ENCODE measurements at regions not wholly inside any gene's neighbourhood (a gene's known extent, or its start where the extent isn't known, plus 50 kb on each side); places are given as distances from the start of the nearest gene placed in this dataset.
"Not testable (repeated sequence)": the region's sequence is repeated elsewhere in the genome, so short reads cannot be mapped to it uniquely, and the experiment has no call there.

DNA sequence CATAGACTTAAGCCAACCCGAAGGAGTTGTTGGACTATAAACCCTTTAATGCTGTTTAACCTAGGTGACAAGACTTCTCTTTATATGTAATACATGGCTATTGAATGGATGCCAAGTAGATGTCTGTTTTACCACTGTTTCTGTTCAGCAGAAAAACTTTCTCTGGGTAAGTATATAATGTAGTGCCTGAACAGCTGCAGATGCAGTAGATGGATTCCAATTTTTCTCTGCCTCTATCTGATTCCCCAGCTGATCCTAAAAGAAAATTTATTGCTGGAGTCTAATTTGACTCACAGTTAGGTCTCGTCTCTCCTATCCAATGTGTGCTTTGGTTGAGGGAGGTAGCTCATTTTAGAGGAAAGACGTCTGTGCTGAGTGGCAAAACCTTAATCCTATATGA, 256.5 kb upstream of the CBLB start:
- no peak for DNase-seq

DNA sequence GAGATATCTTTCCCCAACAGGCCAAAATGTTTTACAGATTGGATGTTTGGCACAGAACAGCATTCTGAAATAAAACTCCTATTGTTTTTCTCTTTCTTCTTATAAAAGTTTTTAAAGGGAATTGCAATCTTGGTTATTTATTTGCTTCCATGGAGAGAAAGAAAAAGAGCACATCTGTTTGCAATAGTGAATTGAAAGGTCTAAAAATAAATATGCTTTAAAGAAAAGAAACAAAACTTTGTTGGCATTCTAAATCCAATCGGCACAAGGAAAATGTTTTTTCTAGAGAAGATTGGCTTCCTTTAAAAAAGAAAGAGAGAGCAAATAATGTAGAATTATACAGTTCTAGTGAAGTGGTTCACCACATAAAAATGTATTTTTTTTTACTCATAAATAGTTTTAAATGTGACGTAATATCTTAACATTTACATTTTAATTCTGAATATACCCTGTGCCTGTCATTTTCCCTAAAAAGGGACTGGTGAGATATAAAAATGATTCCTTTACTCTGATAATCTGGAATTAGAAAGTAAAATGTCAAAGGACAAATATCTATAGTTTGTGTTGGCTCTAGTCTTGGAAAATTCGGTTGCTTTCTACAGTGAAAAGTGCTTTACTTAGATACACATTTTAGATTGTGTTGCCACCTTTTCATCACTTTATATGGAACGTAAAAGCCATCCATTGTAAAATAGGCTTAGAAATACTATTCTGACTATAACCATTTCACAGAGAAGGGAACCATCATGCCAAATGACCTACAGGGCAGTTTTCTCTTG, 257.4 kb upstream of the CBLB start:
- no peak for DNase-seq

DNA sequence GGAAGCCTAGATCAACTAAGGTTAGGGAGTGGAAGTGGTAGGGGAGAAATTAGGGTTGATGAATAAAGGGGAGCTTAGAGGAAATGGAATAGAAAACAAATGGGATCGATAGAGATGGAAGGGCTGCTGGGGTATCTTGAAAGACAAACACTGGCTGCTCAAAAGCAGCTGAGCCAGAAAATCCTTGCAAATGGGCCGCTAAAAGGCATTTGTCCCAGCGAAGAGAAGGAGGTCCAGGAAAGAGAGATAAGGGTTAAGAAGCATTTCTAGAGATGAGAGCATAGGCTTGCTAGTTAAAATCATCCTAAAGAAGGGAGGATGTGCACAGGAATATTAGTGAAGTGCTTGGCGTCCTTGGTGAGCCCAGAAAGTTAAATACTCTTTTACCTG, 258.0 kb upstream of the CBLB start:
- DNase-seq: no peak

DNA sequence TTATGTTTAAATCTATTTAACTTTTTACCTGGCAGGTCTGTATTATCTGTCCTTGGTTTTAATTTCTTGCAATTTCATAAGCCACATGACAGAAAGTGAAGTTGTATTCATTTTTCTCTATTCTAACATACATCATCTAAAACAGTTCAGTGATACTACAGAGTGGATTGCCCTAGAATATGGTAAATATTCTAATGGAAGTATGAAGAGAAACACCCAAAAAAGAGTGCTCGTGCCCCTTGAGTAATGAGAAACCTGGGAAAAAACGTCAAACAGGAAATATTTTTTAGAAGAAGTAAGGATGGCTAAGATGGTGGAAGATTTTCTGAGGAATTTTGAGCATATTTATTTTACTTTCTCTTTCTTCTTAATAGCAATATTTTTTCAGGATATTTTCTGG, 261.1 kb upstream of the CBLB start:
- no peak for DNase-seq

DNA sequence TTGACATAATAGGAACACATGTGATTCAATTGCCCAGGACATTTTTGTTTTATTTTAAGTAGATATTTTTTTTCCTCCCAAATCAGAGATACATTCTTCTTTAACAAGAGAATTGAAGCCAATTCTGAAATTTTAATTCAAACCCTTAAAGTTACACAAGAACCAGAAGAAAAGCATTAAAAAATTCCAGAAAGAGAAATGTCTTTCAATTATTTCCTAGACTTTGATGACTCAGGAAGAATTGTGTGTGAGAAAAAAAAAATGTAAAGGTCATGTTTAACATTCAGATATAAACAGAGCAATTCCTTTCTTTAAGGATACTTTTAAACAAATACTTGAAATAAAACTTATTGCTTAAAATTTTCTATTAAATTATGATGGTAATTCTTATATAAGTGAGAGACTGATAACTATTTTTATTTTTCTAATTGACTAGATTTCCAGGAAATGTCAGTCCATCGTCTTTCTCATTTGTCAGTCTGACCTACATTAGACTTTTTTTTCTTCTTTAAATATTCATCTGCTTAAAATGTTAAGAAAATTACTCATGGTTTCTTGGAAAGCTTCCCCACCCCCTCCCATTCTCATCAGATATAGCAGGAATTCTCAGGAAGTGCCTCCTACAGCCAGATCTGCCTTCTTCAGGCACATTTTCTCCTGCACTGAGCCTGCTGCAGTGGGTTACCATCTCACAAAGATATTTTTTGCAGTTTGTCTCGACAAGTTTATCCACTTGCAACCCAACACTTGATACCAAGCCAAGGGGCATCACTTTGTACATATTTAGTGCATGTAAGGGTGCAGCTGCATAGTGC, 261.8 kb upstream of the CBLB start:
- no peak for DNase-seq

DNA sequence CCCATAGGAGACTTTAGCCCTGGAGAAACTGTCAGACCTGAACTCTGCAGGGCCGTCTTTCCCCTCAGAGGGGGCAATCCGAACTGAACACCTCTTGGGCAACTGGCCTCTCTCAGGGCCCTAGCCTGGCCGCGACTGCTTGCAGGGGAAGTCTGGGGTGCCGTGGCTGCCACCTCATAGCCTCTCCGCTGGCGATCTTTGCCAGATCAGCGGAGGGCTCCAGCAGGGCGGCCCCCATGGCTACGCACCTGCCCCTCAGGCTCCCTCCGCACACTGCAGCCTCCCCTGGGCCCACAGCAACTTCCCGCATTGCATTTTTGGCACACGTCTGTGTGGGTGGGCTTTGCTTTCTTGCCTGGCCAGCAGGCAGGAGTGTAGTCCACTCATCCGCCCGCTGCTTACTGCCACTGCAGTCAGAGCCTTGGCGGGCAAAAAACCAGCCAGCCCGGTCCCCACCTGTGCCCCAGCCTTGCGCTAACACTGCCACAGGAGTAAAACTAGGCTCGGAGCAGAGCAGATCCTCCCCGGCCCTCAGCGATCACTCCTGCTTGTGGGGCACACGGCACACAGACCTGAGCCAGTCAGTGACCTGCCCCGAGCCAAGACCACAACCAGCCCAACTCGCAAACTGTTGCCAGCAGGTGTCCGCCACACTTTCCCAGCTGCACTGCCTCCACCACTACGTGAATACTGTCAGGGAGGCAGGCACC, 266.8 kb upstream of the CBLB start:
- DNase-seq: no peak

DNA sequence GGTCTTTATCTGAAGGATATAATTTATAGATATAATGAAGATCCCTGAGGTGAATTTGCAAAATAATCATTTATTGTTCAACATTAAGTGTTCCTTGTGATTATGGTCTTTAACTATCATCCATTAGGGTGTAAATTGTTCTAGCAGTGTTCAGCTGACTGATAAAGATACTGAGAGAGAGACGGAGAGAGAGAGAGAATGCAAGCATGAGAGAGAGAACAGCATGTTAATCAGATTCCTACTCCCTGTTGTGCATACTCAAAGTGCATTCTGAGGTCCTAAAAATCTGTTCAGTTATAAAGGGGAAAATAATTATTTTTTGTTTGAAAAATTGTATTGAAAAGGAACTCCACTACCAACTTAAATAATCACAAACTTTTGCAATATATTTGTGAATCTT, 271.0 kb upstream of the CBLB start:
- DNase-seq: no peak

DNA sequence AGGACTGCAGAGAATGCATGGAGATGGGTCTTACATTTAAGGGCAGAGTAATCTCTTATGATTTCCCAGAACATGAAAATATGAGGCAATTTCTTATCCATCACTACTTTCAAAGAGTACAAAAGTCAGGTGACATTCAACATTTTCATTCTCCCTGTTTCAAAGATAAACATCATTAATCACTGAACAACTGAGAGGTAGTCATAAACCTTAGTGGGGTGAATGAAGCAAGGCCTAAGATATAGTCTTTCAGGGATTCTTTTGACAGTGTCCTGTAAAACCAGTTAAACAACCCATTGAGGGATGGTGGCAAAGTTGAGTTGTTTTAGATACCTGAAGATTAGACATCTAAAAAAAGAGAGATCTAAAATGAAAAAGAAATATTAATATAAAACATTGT, 271.6 kb upstream of the CBLB start:
- no peak for DNase-seq

DNA sequence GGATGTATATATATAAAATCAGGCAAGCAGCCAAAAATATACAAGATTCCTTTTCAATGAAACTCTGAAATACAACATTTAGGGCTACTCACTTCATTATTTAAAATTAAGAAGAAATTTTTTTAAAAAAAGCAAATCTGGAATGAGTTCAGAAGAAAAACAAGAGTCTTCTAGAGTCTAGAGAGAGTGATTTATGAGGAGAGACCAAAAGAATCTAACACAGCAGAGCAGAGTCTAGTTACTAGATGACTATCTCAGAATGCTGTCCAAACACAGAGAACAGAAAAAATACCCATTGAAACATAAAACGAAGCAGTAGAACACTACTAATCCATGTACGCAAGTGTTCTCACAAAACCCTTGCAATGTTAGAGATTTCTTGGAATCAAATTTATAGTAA, 275.2 kb upstream of the CBLB start:
- no peak for DNase-seq

DNA sequence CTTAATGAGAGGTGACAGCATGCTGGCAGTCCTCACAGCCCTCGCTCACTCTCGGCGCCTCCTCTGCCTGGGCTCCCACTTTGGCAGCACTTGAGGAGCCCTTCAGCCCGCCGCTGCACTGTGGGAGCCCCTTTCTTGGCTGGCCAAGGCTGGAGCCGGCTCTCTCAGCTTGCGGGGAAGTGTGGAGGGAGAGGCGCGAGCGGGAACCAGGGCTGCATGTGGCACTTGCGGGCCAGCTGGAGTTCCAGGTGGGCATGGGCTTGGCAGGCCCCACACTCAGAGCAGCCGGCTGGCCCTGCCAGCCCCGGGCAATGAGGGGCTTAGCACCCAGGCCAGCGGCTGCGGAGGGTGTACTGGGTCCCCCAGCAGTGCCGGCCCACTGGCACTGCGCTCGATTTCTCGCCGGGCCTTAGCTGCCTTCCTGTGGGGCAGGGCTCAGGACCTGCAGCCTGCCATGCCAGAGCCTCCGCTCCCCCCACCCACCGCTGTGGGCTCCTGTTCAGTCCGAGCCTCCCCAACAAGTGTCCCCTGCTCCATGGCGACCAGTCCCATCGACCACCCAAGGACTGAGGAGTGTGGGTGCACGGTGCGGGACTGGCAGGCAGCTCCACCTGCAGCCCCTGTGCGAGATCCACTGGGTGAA, 279.7 kb upstream of the CBLB start:
- not testable (repeated sequence) for DNase-seq

DNA sequence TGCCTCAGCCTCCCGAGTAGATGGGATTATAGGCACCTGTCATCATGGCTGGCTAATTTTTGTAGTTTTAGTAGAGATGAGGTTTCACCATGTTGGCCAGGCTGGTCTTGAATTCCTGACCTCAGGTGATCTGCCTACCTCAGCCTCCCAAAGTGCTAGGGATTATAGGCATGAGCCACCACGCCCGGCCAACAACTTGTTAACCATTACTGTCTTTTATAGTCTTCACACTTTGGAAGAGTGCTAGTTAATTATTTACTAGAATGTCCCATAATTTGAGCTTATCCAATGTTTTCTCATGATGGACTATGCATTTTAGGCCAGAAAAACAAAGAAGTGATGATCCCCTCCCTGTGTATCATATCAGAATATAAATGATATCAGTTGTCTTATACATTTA, 288.6 kb upstream of the CBLB start:
- DNase-seq: no peak

DNA sequence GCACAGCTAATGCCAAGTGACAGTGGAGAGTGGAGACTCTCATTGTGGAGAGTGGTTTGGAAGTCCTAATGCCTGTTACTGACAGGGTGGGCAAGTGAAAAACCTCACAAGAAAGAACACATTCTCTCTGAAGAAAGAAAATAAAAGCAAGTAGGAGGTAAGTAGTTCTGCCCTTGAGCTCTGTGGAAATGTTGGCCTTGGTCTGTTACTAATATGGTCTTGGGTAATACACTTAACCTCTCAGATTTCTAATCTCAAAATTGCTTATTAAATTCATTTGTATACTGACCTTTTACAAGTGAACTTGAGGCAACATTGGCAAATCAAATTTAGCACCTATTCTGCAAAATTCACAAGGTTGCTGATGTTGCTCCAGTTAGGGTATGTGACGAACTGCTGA, 291.6 kb upstream of the CBLB start:
- no peak for DNase-seq

DNA sequence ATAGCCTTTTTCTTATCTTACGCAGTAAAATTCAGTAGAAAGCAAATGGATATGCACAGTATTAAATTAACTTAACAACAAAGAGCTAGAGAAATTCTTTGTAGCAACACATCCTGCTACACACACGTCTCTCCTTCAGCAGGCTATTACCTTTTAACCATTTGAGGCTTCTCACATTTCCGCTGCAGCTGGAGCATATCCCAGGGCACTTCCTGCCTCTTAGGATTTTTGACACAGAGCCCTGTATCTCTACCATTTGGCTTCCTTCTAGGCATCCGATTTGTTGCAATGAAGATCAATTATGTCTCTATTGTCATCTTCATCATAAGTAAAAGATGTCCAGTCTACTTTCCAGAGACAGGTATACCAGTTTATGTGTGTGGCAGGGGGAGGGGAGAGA, 292.4 kb upstream of the CBLB start:
- peak; percentile 6 for DNase-seq

DNA sequence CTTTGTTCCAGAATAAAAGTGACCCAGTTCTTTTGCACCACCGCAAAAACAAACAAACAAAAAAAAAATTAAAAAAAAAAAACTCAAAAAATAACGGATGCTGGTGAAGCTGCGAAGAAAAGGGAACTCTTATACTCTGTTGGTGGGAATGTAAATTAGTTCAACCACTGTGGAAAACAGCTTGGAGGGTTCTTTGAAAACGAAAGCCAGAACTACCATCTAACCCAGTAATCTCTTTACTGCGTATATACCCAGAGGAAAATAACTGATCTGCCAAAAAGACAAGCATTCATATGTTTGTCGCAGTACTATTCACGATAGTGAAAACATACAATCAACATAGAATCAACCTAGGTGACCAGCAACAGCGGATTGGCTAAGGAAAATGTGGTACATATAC, 298.9 kb upstream of the CBLB start:
- no peak for DNase-seq

DNA sequence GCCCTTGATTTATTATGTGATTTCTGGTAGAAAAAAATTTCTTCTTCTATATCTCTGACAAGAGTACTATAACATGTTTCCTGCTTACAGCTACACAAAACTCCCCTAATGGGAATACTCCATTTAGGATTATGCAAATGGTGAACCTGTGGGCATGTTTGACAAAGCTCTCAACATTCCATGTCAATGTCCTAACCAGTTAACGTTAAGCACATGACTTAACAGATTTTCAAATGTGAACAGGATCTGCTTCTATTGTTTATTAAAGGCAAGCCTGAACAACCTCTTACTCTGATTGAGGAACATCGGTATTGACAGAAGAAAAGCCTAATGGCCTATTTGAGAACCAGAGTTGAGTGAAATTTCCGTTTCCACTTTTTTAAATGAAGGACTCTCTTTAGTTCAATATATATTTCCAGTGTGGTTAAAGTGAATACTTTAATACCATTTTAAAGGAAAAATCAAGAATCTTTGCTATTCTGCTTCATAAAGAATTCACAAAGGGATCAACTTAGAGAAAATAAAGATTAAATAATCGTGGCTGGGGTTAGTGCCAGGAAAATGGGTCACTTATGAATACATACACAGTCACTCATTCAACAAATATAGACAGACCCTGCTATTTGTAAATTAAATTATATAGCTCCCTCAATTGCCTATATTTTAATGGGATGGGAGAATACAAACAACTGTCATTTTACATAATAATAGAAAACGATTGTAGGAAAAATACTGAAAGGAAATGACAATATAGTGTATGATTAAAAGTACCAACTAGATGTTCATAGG, 300.3 kb upstream of the CBLB start:
- DNase-seq: peak; percentile 20

DNA sequence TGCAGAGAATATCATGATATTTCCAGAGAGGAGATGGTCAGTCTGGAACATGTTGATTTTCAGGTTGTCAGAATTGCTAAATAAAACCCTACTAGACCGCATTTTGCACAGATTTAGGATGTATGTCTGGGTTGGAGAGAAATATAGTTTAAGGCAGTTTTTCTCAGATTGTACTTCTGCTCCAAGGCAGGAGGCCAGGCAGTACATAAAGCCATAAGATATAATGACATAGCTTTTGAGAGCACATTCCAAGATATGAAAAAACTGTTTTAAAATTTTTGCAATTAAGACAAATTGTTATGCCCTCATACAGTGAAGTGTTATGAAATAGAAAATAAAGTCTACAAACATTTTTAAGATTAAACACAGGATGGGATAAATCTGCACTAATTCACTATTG, 301.8 kb upstream of the CBLB start:
- no peak for DNase-seq

DNA sequence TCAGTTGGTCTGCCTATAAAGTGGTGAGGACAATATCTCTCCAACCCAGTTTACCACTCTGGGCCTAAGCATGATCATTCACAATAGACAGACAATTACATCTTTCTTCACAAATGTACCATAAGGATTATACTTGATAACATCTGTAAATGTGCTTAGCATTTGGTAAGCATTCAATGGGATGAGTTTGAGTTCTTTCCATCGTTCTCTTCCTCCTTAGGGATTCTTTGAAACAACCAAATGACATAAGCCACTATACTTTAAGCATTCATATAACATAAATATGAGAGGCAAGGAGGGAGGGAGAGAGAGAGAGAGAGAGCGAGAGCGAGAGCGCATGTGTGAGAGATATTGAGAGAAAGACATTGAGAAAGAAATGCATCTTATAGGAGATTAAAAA, 303.3 kb upstream of the CBLB start:
- no peak for DNase-seq

DNA sequence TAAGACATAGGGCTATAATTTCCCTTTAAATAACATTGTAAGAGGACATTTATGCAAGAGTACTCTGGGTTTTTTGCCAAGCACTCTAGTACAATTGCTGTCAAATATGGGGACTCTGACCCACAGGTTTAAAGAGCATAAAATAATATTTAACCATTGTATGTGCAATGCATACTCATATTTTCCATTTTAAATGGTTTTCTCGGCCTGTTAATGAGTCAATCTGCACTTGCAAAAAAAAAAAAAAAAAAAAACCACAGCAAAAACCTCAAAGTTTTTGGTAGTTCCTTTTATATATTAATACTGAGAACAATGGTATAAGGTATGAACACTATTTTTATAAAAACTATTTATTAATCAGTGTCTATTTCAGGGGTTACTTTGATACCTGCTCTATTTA, 304.0 kb upstream of the CBLB start:
- DNase-seq: no peak

DNA sequence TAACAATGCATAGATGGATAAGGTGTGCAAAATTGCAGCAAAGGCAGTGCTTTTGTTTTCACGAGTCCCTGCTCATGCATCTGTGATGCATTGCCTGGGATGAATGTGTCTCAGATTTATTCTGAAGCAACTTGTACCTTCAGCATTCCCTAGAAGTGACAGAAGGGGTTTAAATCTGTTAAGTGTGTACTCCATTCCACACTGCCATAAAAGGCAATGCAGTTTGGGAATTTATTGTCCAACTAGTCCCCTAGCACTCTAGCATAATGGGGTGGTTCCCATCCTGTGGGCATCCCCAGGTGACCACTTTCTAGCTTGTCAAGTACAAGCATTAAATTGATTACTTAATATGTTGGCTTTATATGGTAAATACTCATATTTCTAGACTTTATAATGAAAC, 306.5 kb upstream of the CBLB start:
- no peak for DNase-seq

DNA sequence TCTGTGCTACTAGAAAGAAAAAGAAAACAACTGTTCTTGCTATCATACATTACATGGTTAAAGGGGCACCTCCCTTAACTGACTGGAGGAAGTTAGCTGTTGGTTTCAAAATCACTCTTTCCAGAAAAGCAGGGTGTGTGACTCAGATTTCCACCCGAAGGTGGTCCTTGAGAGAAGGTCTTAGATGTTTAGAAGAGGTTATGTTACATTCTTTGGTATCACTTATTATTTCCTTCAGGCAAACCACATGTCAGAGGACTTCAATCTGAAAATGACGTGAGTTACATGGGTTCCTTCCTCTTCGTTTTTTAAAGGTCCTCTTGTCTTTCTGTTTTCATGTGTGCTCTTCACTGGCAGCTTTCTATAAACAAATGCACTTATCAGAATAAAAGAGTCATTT, 307.9 kb upstream of the CBLB start:
- DNase-seq: no peak

DNA sequence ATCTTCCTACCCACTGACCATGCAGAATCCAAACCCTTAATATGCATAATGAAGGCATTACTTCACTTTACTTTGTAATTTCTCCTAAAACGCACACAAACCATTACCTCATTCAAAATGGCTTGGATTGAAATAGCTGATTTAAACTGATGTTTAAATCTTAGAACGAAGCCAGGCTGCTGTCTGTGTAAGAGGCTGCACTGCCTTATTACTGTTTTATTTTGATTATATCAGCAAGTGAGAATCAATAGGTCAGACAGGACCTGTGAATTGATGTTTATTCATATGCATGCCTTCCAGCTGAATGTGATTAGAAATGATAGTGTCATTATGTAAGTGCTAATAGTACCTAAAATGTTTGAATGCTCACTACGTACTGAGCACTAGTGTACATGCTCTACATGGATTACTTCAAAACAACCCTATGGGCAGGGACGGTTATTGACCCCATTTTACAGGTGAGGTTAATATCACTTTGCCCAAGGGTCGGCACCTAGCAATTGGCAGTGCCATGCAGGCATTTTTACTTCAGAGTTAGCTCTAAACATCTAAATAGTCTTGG, 314.2 kb upstream of the CBLB start:
- no peak for DNase-seq

DNA sequence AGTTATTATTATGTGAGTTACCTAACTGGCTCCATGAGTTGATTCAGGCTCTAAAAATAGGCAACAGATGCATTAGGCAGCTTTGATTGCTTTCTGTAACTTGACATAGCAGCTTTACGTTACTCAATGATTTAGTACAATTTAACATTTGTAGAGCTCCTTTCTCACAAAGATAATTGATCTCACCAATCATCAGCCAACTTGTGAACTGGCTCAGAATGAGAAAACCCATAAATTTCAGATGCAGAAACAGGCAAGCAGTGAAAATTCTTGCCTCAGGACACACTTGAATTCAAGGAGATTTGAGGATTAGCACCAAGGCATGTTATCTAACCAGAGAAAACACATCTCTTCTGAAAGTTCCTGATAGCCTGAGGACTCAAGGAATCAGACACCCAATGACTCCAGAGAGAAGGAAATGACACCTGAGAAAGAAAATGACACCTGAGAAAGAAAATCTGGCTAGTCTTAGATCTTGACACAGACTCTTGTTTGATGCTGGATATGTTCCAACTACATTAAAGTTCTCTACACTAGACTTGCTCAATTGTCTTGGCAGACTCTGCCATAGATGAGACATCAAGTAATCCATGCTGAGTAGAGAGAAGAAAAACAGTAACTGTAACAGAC, 315.1 kb upstream of the CBLB start:
- no peak for DNase-seq
